Immature natural killer cell (primary cell): ENCODE measurements at regions not wholly inside any gene's neighbourhood (a gene's known extent, or its start where the extent isn't known, plus 50 kb on each side); places are given as distances from the start of the nearest gene placed in this dataset.
"Not testable (repeated sequence)": the region's sequence is repeated elsewhere in the genome, so short reads cannot be mapped to it uniquely, and the experiment has no call there.

Experiments used
- DNase-seq, 3 donors: peaks; one replicate each; pipeline ENCODE4 v3.0.0; 2022; ENCODE audit warnings: mixed read lengths in 1 of 3
- H3K27ac Mint-ChIP-seq, 6 donors: one replicate each; pipeline ENCODE4 v1.8.0; 2020; ENCODE audit warnings: mixed read lengths in 6 of 6, mild to moderate bottlenecking in 5 of 6, inconsistent platforms in 4 of 6, moderate library complexity in 3 of 6
- H3K27me3 Mint-ChIP-seq, 3 donors: one replicate each; pipeline ENCODE4 v1.8.0; 2020 to 2021; ENCODE audit warnings: low read depth in 3 of 3, mild to moderate bottlenecking in 3 of 3, mixed read lengths in 3 of 3, moderate library complexity in 3 of 3, inconsistent platforms in 1 of 3
- H3K36me3 Mint-ChIP-seq, 3 donors: one replicate each; pipeline ENCODE4 v1.8.0; 2020; ENCODE audit warnings: mixed read lengths in 3 of 3, inconsistent platforms in 2 of 3, mild to moderate bottlenecking in 2 of 3
- H3K4me1 Mint-ChIP-seq, 2 donors: one replicate each; pipeline ENCODE4 v1.8.0; 2020; ENCODE audit warnings: inconsistent platforms in 2 of 2, mild to moderate bottlenecking in 2 of 2, mixed read lengths in 2 of 2, moderate library complexity in 1 of 2
- H3K4me3 Mint-ChIP-seq, 5 donors: one replicate each; pipeline ENCODE4 v1.8.0; 2020; ENCODE audit warnings: mild to moderate bottlenecking in 5 of 5, mixed read lengths in 5 of 5, inconsistent platforms in 3 of 5, moderate library complexity in 3 of 5
- H3K9me3 Mint-ChIP-seq, 6 donors: one replicate each; pipeline ENCODE4 v1.8.0; 2020; ENCODE audit warnings: mild to moderate bottlenecking in 6 of 6, mixed read lengths in 6 of 6, inconsistent platforms in 4 of 6, moderate library complexity in 3 of 6

DNA sequence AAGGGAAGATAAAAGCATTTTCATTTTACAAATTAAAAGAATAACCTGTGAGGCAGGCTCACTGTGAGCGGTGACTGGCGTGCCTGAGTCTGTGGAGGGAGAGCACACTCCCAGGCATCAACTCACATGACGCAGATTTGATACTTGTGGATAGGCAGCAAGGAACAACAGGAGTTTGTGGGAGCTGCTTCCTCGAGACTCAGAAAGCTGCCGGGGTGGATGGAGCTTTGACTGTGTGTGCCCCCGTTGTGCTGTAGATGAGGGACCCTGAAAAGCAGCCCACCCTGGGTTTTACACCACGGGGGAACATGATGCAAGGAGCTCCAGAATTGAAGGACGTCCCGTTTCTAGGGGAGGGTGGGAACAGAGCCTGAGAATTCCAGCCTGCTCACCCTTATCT lies 764.3 kb upstream of the TPTE start:
- not testable (repeated sequence) for H3K4me1 Mint-ChIP-seq, H3K27ac Mint-ChIP-seq, H3K36me3 Mint-ChIP-seq, H3K27me3 Mint-ChIP-seq, H3K4me3 Mint-ChIP-seq, DNase-seq
- H3K9me3 Mint-ChIP-seq, result peaks cover 0 to 19% (median 13%) of the 10 kb centered on the region in 6 donors

DNA sequence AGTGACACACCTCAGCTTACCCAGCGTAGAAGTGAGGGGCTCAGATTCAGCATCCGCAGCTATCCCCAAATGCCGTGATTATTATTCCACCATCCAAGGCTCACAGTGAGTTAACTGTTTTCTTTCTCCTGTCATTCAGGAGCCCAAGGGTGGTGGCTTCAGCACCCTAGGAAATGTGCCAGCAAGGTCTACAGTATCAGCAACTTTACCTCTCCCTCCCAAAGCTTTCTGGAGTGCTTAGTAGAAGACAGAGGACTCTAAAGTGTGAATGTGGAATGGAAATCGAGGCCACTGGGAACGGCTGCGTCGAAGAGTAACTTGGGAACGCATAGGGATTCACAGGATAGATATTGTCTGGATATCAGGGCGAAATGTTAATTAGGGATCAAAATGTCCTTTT lies 763.8 kb upstream of the TPTE start:
- H3K9me3 Mint-ChIP-seq, result peaks cover 0 to 19% (median 13%) of the 10 kb centered on the region in 6 donors
- not testable (repeated sequence) for H3K27ac Mint-ChIP-seq, H3K4me3 Mint-ChIP-seq, H3K4me1 Mint-ChIP-seq, H3K27me3 Mint-ChIP-seq, H3K36me3 Mint-ChIP-seq, DNase-seq

DNA sequence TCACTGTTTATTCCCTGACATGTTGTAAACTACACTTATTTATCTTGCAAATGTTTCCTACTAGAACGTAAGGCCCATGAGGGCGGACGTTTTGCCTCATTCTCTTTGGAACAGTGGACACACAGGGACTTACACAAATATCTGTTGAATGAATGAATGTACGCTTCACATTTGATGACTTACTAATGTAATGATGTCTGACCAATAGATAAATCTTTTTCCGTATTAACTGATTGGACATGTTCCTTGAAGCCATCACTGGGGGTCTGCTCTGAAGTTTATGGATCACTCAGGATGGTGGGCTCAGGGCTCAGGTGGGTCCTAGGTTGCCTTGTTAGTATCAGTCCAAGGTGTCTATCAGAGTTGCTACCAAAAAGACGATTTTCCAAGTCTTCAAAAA lies 763.2 kb upstream of the TPTE start:
- Mint-ChIP-seq H3K4me1 (no peaks in the 10 kb centered on the region), H3K27ac (no peak overlapping the region)

DNA sequence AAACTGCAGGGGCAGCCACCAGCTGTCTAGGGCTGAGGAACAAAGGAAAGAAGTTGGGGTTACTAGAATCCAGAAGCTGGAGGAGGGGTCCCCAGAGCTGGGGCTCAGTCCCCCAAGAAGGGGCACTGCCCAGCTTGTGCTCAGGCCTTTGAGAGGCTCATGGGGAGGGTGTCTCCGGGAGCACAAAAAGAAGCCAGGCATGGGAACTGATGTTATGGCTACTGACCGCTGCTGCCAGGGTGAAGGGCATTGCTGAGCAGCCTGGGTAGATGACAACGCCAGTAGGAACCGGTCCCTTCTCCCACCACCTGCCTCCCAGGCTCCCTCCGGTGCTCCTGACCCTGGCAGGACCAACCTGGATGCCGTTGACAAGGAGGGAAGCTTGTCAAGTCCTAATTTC lies 762.5 kb upstream of the TPTE start:
- H3K36me3 Mint-ChIP-seq, result peaks cover 0 to 3% (median 0%) of the 10 kb centered on the region in 3 donors
- H3K27me3 Mint-ChIP-seq, result no peaks in the 10 kb centered on the region
- DNase-seq, result no peak
- H3K27ac Mint-ChIP-seq, result no peak overlapping the region
- H3K4me3 Mint-ChIP-seq, result no peak overlapping the region
- no peaks in the 10 kb centered on the region for H3K4me1 Mint-ChIP-seq
- peaks cover 0 to 19% (median 13%) of the 10 kb centered on the region in 6 donors for H3K9me3 Mint-ChIP-seq

More for the DNA sequence above, 763.2 kb upstream of the TPTE start:
- Mint-ChIP-seq H3K27me3 (no peaks in the 10 kb centered on the region), H3K9me3 (peaks cover 0 to 19% (median 13%) of the 10 kb centered on the region in 6 donors), H3K36me3 (peaks cover 0 to 3% (median 0%) of the 10 kb centered on the region in 3 donors), H3K4me3 (no peak overlapping the region)
- DNase-seq, result no peak

DNA sequence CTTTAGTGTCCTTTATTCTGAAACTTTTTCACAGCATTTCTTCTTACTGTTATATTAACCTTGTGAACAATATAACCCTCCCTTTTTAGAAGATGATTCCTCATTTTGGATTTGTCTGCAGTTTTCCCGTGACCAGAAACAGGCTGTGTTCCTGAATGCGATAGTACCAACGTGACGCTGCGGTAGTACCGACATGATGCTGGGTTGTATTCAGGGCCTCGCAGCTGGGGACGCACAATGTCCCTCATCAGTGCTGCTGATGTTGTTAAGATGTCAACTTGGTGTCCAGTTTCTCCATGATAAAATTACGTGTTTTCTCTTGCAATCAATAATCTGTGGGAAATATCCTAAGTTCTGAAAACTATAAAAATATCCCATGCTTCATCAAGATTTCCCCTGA lies 761.4 kb upstream of the TPTE start:
- DNase-seq, result no peak
- no peaks in the 10 kb centered on the region for H3K36me3 Mint-ChIP-seq
- peaks cover 0 to 12% (median 9%) of the 10 kb centered on the region in 6 donors for H3K9me3 Mint-ChIP-seq
- no peaks in the 10 kb centered on the region for H3K4me1 Mint-ChIP-seq
- no peaks in the 10 kb centered on the region for H3K27me3 Mint-ChIP-seq
- no peak overlapping the region for H3K27ac Mint-ChIP-seq
- no peak overlapping the region for H3K4me3 Mint-ChIP-seq

DNA sequence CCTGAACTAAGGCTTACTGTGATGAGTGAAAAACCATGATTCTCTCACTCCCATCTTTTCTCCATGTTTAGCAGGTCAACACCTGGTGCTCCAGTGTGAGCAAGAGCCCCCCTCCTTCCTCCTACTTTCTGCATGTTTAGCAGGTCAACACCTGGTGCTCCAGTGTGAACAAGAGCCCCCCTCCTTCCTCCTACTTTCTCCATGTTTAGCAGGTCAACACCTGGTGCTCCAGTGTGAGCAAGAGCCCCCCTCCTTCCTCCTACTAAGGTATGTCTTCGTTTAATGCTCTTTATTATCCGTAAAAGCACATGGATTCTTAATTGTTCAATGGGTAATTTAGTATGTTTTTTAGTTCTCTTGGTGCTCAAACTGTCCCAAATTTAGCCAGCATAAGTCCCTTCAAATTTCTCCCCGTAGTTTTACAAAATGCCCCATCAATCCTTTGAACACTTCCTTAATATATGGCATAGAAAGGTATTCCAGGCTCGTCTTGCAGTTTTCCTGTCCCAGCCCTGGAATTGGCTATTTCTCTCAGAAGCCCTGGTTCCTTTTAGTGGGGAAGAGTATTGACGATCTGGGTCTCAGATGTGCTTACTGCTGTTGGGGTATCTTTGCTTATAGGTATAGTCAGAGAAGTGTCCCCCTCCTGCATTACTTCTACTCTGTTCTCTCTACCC lies 760.8 kb upstream of the TPTE start:
- Mint-ChIP-seq H3K4me3 (no peak overlapping the region), H3K36me3 (no peaks in the 10 kb centered on the region), H3K27ac (no peak overlapping the region), H3K4me1 (no peaks in the 10 kb centered on the region), H3K27me3 (no peaks in the 10 kb centered on the region), H3K9me3 (peaks cover 0 to 7% (median 5%) of the 10 kb centered on the region in 6 donors)
- DNase-seq, result no peak

DNA sequence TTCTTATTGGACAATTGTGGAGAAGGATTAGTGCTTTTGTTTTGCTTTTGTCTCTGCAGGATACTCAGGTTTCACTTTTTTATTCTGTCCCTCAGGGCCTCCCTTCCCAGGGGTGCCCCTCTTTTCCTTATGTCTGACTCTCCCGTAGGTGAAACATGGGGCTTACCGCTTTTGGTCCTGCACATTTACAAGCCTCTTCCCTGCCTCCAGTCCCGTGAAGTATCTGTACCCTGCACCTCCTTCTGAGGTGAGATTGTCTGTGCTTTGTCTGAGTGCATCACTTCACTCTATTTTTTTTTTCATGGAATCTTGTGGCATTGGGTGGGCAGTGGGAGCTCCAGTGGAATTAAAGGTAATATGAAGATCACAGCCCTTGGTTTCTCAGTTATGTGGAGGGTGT lies 758.1 kb upstream of the TPTE start:
- Mint-ChIP-seq H3K4me3 (no peak overlapping the region), H3K36me3 (no peaks in the 10 kb centered on the region), H3K27me3 (no peaks in the 10 kb centered on the region), H3K27ac (no peak overlapping the region), H3K4me1 (no peaks in the 10 kb centered on the region), H3K9me3 (peaks cover 0 to 3% (median 0%) of the 10 kb centered on the region in 6 donors)
- no peak for DNase-seq

DNA sequence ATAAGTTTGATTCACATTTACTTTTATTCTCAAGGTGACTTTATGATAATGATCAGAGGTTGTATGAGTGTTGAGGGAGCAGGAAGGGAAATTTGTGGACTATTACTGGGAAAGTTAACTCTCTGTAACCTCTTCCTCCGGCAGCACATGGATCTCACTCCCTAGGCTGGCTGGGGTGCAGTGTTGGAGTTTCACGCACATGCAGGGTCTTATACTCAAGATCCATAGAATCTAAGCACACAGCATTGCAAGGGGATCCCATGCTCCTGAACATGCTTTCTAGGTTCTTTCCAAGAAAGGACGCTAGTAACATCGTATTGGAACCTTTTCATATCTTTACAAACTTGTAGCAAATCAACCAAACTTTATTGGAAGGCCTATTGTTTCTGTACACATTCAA lies 757.6 kb upstream of the TPTE start:
- DNase-seq, result no peak
- no peak overlapping the region for H3K4me3 Mint-ChIP-seq
- no peaks in the 10 kb centered on the region for H3K36me3 Mint-ChIP-seq
- no peak overlapping the region for H3K27ac Mint-ChIP-seq
- peaks cover 0 to 3% (median 0%) of the 10 kb centered on the region in 6 donors for H3K9me3 Mint-ChIP-seq
- no peaks in the 10 kb centered on the region for H3K27me3 Mint-ChIP-seq
- no peaks in the 10 kb centered on the region for H3K4me1 Mint-ChIP-seq

DNA sequence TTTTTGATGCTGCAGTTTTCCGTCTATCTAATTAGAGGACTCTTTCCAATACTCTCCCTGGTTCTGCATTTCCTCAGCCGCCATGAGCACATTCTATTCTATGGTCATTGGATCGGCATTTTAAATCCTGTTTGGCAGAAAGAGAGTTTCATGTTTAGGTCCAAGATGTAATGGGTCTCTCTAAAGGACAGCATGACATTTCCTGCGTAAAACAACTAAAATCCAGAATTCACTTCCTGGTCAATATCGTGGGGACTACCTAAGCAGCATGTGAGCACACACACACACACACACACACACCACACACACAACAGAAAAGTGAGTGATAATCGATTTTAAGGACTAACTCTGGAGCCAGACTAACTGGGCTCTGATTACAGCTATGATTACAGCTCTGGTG lies 757.1 kb upstream of the TPTE start:
- not testable (repeated sequence) for H3K27ac Mint-ChIP-seq, H3K36me3 Mint-ChIP-seq, H3K4me3 Mint-ChIP-seq, DNase-seq, H3K27me3 Mint-ChIP-seq, H3K9me3 Mint-ChIP-seq, H3K4me1 Mint-ChIP-seq

DNA sequence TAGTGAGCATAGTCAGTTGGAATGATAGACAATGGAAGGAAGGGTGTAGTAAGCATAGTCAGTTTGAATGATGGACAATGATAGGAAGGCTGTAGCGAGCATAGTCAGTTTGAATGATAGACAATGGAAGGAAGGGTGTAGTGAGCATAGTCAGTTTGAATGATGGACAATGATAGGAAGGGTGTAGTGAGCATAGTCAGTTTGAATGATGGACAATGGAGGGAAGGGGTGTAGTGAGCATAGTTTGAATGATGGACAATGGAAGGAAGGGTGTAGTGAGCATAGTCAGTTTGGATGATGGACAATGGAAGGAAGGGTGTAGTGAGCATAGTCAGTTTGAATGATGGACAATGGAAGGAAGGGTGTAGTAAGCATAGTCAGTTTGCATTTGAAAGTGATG lies 755.8 kb upstream of the TPTE start:
- H3K27ac Mint-ChIP-seq, H3K4me3 Mint-ChIP-seq, H3K4me1 Mint-ChIP-seq, H3K9me3 Mint-ChIP-seq, H3K27me3 Mint-ChIP-seq, H3K36me3 Mint-ChIP-seq, DNase-seq: not testable (repeated sequence)

DNA sequence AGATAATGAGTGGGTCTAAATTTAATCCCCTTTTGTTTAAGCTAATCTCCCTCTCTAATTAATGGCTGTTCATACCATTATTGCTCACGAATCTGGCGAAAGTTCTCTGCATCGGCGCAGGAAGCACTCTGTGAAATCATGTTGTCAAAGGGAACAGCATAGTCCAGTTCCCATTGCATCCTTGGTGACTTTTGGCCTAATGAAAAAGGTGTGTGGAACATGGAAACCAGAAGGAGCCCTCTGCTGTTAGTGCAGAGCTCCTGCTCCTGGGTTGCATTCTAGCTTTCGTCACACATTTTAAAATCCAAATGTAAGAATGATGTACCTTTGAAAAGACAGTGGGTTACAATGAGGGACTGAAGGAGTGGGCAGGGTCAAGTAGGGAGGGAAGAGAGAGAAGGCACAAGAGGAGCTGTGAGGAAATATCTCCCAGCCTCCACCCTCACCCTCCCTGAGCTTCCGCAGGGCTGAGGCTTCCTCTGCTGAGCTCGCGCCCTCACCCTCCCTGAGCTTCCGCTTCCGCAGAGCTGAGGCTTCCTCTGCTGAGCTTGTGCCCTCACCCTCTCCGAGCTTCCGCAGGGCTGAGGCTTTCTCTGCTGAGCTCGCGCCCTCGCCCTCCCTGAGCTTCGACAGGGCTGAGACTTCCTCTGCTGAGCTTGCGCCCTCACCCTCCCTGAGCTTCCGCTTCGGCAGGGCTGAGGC lies 754.3 kb upstream of the TPTE start:
- not testable (repeated sequence) for H3K4me3 Mint-ChIP-seq, H3K27me3 Mint-ChIP-seq, H3K27ac Mint-ChIP-seq, DNase-seq, H3K9me3 Mint-ChIP-seq, H3K36me3 Mint-ChIP-seq, H3K4me1 Mint-ChIP-seq

DNA sequence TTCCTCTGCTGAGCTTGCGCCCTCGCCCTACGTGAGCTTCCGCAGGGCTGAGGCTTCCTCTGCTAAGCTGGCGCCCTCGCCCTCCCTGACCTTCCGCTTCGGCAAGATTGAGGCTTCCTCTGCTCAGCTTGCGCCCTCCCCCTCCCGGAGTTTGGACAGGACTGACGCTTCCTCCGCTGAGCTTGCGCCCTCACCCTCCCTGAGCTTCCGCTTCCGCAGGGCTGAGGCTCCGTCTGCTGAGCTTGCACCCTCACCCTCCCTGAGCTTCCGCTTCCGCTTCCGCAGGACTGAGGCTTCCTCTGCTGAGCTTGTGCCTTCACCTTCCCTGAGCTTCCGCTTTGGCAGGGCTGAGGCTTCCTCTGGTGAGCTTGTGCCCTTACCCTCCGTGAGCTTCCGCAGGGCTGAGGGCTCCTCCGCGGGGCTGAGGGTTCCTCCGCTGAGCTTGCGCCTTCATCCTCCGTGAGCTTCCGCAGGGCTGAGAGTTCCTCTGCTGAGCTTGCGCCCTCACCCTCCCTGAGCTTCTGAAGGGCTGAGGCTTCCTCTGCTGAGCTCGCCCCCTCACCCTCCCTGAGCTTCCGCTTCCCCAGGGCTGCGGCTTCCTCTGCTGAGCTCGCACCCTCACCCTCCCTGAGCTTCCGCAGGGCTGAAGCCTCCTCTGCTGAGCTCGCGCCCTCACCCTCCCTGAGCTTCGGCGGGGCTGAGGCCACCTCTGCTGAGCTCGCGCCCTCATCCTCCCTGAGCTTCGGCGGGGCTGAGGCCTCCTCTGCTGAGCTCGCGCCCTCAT lies 753.6 kb upstream of the TPTE start:
- Mint-ChIP-seq H3K27me3 (no peaks in the 10 kb centered on the region), H3K4me3 (no peak overlapping the region), H3K27ac (no peak overlapping the region), H3K4me1 (no peaks in the 10 kb centered on the region), H3K36me3 (no peaks in the 10 kb centered on the region), H3K9me3 (peaks cover 0 to 3% (median 0%) of the 10 kb centered on the region in 6 donors)
- DNase-seq, result no peak

DNA sequence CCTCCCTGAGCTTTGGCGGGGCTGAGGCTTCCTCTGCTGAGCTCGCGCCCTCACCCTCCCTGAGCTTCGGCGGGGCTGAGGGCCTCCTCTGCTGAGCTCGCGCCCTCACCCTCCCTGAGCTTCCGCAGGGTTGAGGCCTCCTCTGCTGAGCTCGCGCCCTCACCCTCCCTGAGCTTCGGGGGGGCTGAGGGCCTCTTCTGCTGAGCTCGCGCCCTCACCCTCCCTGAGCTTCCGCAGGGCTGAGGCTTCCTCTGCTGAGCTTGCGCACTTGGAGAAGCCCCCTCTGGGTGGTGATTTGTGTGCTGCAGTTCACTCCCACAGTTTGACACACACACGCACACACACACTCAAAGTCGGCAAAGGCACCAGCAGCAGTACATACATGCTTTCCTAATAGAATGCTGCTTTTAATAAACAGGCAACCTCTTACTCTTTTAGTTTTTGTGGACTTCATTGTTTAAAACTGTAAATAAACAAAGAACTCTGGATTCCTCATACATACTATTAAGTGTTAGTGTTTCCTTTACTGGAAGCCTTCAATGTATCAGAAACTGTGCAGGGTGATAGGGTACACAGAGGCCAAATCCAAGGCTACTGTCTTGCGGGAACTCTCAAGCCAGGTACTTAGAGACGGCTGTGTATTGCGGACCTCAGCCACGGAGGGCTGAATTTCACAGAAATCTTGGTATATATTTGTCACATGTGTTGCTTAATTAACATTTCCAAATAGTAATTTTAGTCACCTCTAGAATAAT lies 752.8 kb upstream of the TPTE start:
- not testable (repeated sequence) for H3K4me3 Mint-ChIP-seq, H3K9me3 Mint-ChIP-seq

DNA sequence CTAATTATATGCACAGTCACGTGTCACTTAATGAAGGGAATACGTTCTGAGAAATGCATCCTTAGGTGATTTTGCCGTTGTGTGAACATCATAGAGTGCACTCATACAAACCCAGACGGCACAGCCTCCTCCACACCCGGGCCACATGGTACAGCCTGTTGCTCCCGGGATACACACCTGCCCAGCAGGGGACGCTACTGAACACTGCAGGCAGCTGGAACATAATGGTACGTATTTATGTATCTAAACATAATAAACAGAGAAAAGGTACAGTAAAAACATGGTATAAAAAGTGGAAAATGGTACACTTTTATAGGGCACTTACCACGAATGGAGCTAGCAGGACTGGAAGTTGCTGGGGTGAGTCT lies 752.3 kb upstream of the TPTE start:
- H3K27me3 Mint-ChIP-seq, H3K4me3 Mint-ChIP-seq: not testable (repeated sequence)

More for the DNA sequence above, 752.8 kb upstream of the TPTE start:
- H3K36me3 Mint-ChIP-seq, H3K27me3 Mint-ChIP-seq, DNase-seq, H3K4me1 Mint-ChIP-seq, H3K27ac Mint-ChIP-seq: not testable (repeated sequence)

More for the DNA sequence above, 752.3 kb upstream of the TPTE start:
- not testable (repeated sequence) for H3K27ac Mint-ChIP-seq, H3K36me3 Mint-ChIP-seq, H3K4me1 Mint-ChIP-seq, H3K9me3 Mint-ChIP-seq, DNase-seq
